SK-N-SH (cell line): ENCODE measurements at regions not wholly inside any gene's neighbourhood (a gene's known extent, or its start where the extent isn't known, plus 50 kb on each side); places are given as distances from the start of the nearest gene placed in this dataset.

Experiments used
- CTCF ChIA-PET: fragments of 300-600, 350-600 bp; formaldehyde crosslinking; extraction: SDS; loops from one replicate; lab custom pipeline; 2021; lab: Yijun Ruan, JAX
- POLR2A ChIA-PET: fragments of 350-600 bp; sonication (Branson Sonifier 250); formaldehyde crosslinking; extraction: SDS; loops from one replicate; lab custom pipeline; 2020; ENCODE audit warnings: antibody characterized with exemption, inconsistent platforms; lab: Yijun Ruan, JAX
- DNase-seq: peaks from one replicate; pipeline ENCODE4 v3.0.0; 2012
- H2AFZ ChIP-seq: fragments of 200-600 bp; sonication (generic); 2 replicates; pipeline ENCODE4 v1.8.1; 2016; ENCODE audit warnings: antibody characterized with exemption, mild to moderate bottlenecking, low read depth
- H3F3A ChIP-seq: fragments of 200-600 bp; sonication (generic); replicated peaks from 2 replicates; pipeline ENCODE3; 2016; ENCODE audit warnings: antibody characterized with exemption, mild to moderate bottlenecking; ENCODE audit not compliant: insufficient read depth
- H3K27ac ChIP-seq, 2 experiments: fragments of 200-500 bp in 1 of 2; fragments of 200-600 bp in 1 of 2; sonication (Bioruptor generic) in 1 of 2; sonication (generic), shearing (Covaris generic) in 1 of 2; 2 replicates each; pipeline versions ENCODE4 v1.5.1 to v1.6.1; 2014 to 2016; ENCODE audit warnings: low read depth in 2 of 2, inconsistent platforms in 1 of 2, low read length in 1 of 2, mild to moderate bottlenecking in 1 of 2, mixed read lengths in 1 of 2
- H3K27me3 ChIP-seq: fragments of 200-600 bp; sonication (generic), shearing (Covaris generic); 2 replicates; pipeline ENCODE4 v1.6.1; 2016; ENCODE audit warnings: mixed run types; ENCODE audit not compliant: insufficient read depth
- H3K36me3 ChIP-seq, 2 experiments: fragments of 200-500 bp in 1 of 2; fragments of 200-600 bp in 1 of 2; sonication (Bioruptor generic) in 1 of 2; sonication (generic) in 1 of 2; replicated peaks in 1 of 2; 2 replicates each; pipeline versions ENCODE3 to v1.5.1; 2014 to 2016; ENCODE audit warnings: low read length in 1 of 2, mild to moderate bottlenecking in 1 of 2; ENCODE audit not compliant: insufficient read depth in 2 of 2, control insufficient read depth in 1 of 2
- H3K4me1 ChIP-seq, 2 experiments: fragments of 200-500 bp in 1 of 2; fragments of 200-600 bp in 1 of 2; sonication (Bioruptor generic) in 1 of 2; sonication (generic), shearing (Covaris generic) in 1 of 2; 2 replicates each; pipeline versions ENCODE4 v1.5.1 to v1.6.1; 2014 to 2016; ENCODE audit warnings: low read depth in 1 of 2, low read length in 1 of 2, mixed run types in 1 of 2; ENCODE audit not compliant: insufficient read depth in 2 of 2, control insufficient read depth in 1 of 2
- H3K4me2 ChIP-seq: fragments of 200-600 bp; sonication (generic), shearing (Covaris generic); 2 replicates; pipeline ENCODE4 v1.6.1; 2017; ENCODE audit warnings: mixed run types
- H3K4me3 ChIP-seq, 2 experiments: fragments of 200-500 bp in 1 of 2; fragments of 200-600 bp in 1 of 2; sonication (Bioruptor generic) in 1 of 2; sonication (generic), shearing (Covaris generic) in 1 of 2; 2 replicates each; pipeline versions ENCODE4 v1.5.1 to v1.8.1; 2014 to 2016; ENCODE audit warnings: low read depth in 2 of 2, inconsistent platforms in 1 of 2, low read length in 1 of 2, mild to moderate bottlenecking in 1 of 2, mixed read lengths in 1 of 2, moderate library complexity in 1 of 2
- H3K79me2 ChIP-seq: fragments of 200-600 bp; sonication (generic); 2 replicates; pipeline ENCODE4 v1.8.1; 2017; ENCODE audit warnings: mild to moderate bottlenecking; ENCODE audit not compliant: insufficient read depth
- H3K9ac ChIP-seq: fragments of 200-600 bp; sonication (generic); 2 replicates; pipeline ENCODE4 v1.6.1; 2017; ENCODE audit warnings: mixed run types
- H3K9me2 ChIP-seq: fragments of 200-600 bp; sonication (generic); 2 replicates; pipeline ENCODE4 v1.6.1; 2017; ENCODE audit warnings: mixed run types
- H3K9me3 ChIP-seq: fragments of 200-600 bp; sonication (generic); 2 replicates; pipeline ENCODE4 v1.6.1; 2017; ENCODE audit warnings: mixed run types, mild to moderate bottlenecking, moderate library complexity
- H4K20me1 ChIP-seq: fragments of 200-600 bp; sonication (generic); 2 replicates; pipeline ENCODE4 v1.6.1; 2017; ENCODE audit warnings: mild to moderate bottlenecking, mixed run types; ENCODE audit not compliant: insufficient read depth
- CTCF ChIP-seq: fragments of 200-600 bp; sonication (generic); IDR thresholded peaks from 2 replicates; pipeline ENCODE4 v1.6.1; 2017; ENCODE audit warnings: antibody characterized with exemption, mild to moderate bottlenecking, moderate library complexity
- FOXJ3 ChIP-seq: sonication (generic); formaldehyde crosslinking; IDR thresholded peaks from 2 replicates; pipeline ENCODE4 v1.5.1; 2020; ENCODE audit warnings: mild to moderate bottlenecking, missing genetic modification reagents
- FOXM1 ChIP-seq: IDR thresholded peaks from 2 replicates; pipeline ENCODE4 v1.4.0; 2012; ENCODE audit warnings: low read depth, mild to moderate bottlenecking
- IRF3 ChIP-seq: fragments of 150-350 bp; IDR thresholded peaks from 2 replicates; pipeline ENCODE4 v1.6.1; 2016; ENCODE audit warnings: mild to moderate bottlenecking, low read depth, low read length
- MXI1 ChIP-seq: IDR thresholded peaks from 2 replicates; pipeline ENCODE4 v1.6.1; 2012; ENCODE audit warnings: mild to moderate bottlenecking, low read depth, low read length, improper control_type of control experiment
- NRF1 ChIP-seq: IDR thresholded peaks from 2 replicates; pipeline ENCODE4 v1.6.1; 2012; ENCODE audit warnings: low read depth, mild to moderate bottlenecking, low read length
- RAD21 ChIP-seq: IDR thresholded peaks from 2 replicates; pipeline ENCODE4 v1.6.1; 2012; ENCODE audit warnings: mild to moderate bottlenecking, low read length
- REST ChIP-seq: IDR thresholded peaks from 2 replicates; pipeline ENCODE4 v1.6.1; 2012; ENCODE audit warnings: mild to moderate bottlenecking, low read depth, low read length, moderate library complexity
- RFX5 ChIP-seq: IDR thresholded peaks from 2 replicates; pipeline ENCODE4 v1.6.1; 2012; ENCODE audit warnings: mild to moderate bottlenecking, improper control_type of control experiment, low read length
- RXRA ChIP-seq: IDR thresholded peaks from 2 replicates; pipeline ENCODE4 v1.4.0; 2012; ENCODE audit warnings: low read depth, mild to moderate bottlenecking, borderline replicate concordance
- SIN3A ChIP-seq: IDR thresholded peaks from 2 replicates; pipeline ENCODE4 v1.6.1; 2012; ENCODE audit warnings: low read depth, mild to moderate bottlenecking, low read length, moderate library complexity, borderline replicate concordance
- TEAD4 ChIP-seq: IDR thresholded peaks from 2 replicates; pipeline ENCODE4 v1.4.0; 2012; ENCODE audit warnings: mild to moderate bottlenecking, borderline replicate concordance; ENCODE audit not compliant: insufficient read depth
- USF2 ChIP-seq: fragments of 150-350 bp; IDR thresholded peaks from 2 replicates; pipeline ENCODE4 v1.6.1; 2017; ENCODE audit warnings: antibody characterized with exemption, low read length, low read depth, borderline replicate concordance
- YY1 ChIP-seq: IDR thresholded peaks from 2 replicates; pipeline ENCODE4 v1.4.0; 2012; ENCODE audit warnings: low read depth, mild to moderate bottlenecking
- ZBTB33 ChIP-seq: IDR thresholded peaks from 2 replicates; pipeline ENCODE4 v1.4.0; 2012; ENCODE audit warnings: low read depth, borderline replicate concordance
- WGBS: methylation state at CpG from one replicate; pipeline ENCODE4 v1.1.6; 2017; ENCODE audit warnings: low lambda C conversion rate; 5-methylcytosine and 5-hydroxymethylcytosine counted together

- CTCF ChIA-PET, result no interaction called here
- DNase-seq, result no peak
- no peaks in the 10 kb centered on the region for H3K9me3 ChIP-seq
- H2AFZ ChIP-seq, result no peak overlapping the region
- no peaks in the 10 kb centered on the region for H4K20me1 ChIP-seq
- H3K36me3 ChIP-seq, result no peaks in the 10 kb centered on the region
- no peaks in the 10 kb centered on the region; a peak in 1 of 4 replicates for H3K4me1 ChIP-seq
- H3K4me2 ChIP-seq, result no peak overlapping the region
- no peaks in the 10 kb centered on the region for H3F3A ChIP-seq
- H3K27ac ChIP-seq, result no peak overlapping the region
- H3K27me3 ChIP-seq, result no peaks in the 10 kb centered on the region
- no peaks in the 10 kb centered on the region for H3K79me2 ChIP-seq
- H3K9ac ChIP-seq, result no peak overlapping the region
- no peak overlapping the region for H3K4me3 ChIP-seq
- no peak for TF ChIP-seq FOXJ3
- no peak for TF ChIP-seq RFX5
- TF ChIP-seq TEAD4, result no peak
- TF ChIP-seq REST, result no peak
- TF ChIP-seq YY1, result no peak
- TF ChIP-seq RAD21, result no peak
- no peak for TF ChIP-seq RXRA
- no peak for TF ChIP-seq FOXM1
- no peak for TF ChIP-seq SIN3A
- no peak for TF ChIP-seq USF2
- TF ChIP-seq CTCF, result no peak
- no peak for TF ChIP-seq NRF1
- no peak for TF ChIP-seq ZBTB33
- TF ChIP-seq IRF3, result no peak
- TF ChIP-seq MXI1, result no peak
- TF ChIP-seq, all 33 proteins: peak for 0
- 71% methylated on average over 1 of the region's 1 CpG for WGBS
- POLR2A ChIA-PET, result no interaction called here
- H3K9me2 ChIP-seq, result no peaks in the 10 kb centered on the region
Observed at GRCh38 chr18:28409811-28410210, 232.9 kb upstream of the CDH2 start.
